ENCODE measurements at regions not wholly inside any gene's neighbourhood (a gene's known extent, or its start where the extent isn't known, plus 50 kb on each side); places are given as distances from the start of the nearest gene placed in this dataset.

- H3K36me3 Mint-ChIP-seq (ENCODE audit: low read depth, unreplicated experiment): no peaks in the 10 kb centered on the region
- no peaks in the 10 kb centered on the region for H3K9me3 Mint-ChIP-seq (ENCODE audit: unreplicated experiment)
- no peak overlapping the region for H3K27ac Mint-ChIP-seq (ENCODE audit: unreplicated experiment)
- H3K27me3 Mint-ChIP-seq (ENCODE audit: unreplicated experiment): no peaks in the 10 kb centered on the region
- no peak for DNase-seq (ENCODE audit: low spot score)
- no peak for TF ChIP-seq CTCF (IDR thresholded peaks at IDR 0.05; ENCODE audit: unreplicated experiment)
- H3K4me1 Mint-ChIP-seq (ENCODE audit: unreplicated experiment): no peaks in the 10 kb centered on the region
- no peak overlapping the region for H3K4me3 Mint-ChIP-seq (ENCODE audit: unreplicated experiment)
Observed at GRCh38 chr18:76113101-76113500, 381.9 kb downstream of the ZNF516 start.

GRCh38 chr18:76102626-76103025, 392.4 kb downstream of the ZNF516 start:
- Mint-ChIP-seq H3K36me3 (ENCODE audit: low read depth, unreplicated experiment) (no peaks in the 10 kb centered on the region), H3K27ac (ENCODE audit: unreplicated experiment) (no peak overlapping the region), H3K27me3 (ENCODE audit: unreplicated experiment) (peaks cover 1% of the 10 kb centered on the region), H3K4me1 (ENCODE audit: unreplicated experiment) (no peaks in the 10 kb centered on the region), H3K4me3 (ENCODE audit: unreplicated experiment) (no peak overlapping the region), H3K9me3 (ENCODE audit: unreplicated experiment) (no peaks in the 10 kb centered on the region)
- DNase-seq (ENCODE audit: low spot score): no peak
- TF ChIP-seq CTCF (IDR thresholded peaks at IDR 0.05; ENCODE audit: unreplicated experiment): no peak

- DNase-seq (ENCODE audit: low spot score): no peak
- Mint-ChIP-seq H3K27me3 (ENCODE audit: unreplicated experiment) (peaks cover 1% of the 10 kb centered on the region), H3K9me3 (ENCODE audit: unreplicated experiment) (no peaks in the 10 kb centered on the region), H3K36me3 (ENCODE audit: low read depth, unreplicated experiment) (no peaks in the 10 kb centered on the region), H3K27ac (ENCODE audit: unreplicated experiment) (no peak overlapping the region), H3K4me3 (ENCODE audit: unreplicated experiment) (no peak overlapping the region), H3K4me1 (ENCODE audit: unreplicated experiment) (no peaks in the 10 kb centered on the region)
- TF ChIP-seq CTCF (IDR thresholded peaks at IDR 0.05; ENCODE audit: unreplicated experiment): no peak
Observed at GRCh38 chr18:76102156-76102555, 392.9 kb downstream of the ZNF516 start.

GRCh38 chr18:76099931-76100457, 395.0 kb downstream of the ZNF516 start:
- Mint-ChIP-seq H3K36me3 (ENCODE audit: low read depth, unreplicated experiment) (no peaks in the 10 kb centered on the region), H3K27ac (ENCODE audit: unreplicated experiment) (no peak overlapping the region), H3K4me3 (ENCODE audit: unreplicated experiment) (no peak overlapping the region), H3K4me1 (ENCODE audit: unreplicated experiment) (no peaks in the 10 kb centered on the region), H3K9me3 (ENCODE audit: unreplicated experiment) (no peaks in the 10 kb centered on the region), H3K27me3 (ENCODE audit: unreplicated experiment) (peaks cover 1% of the 10 kb centered on the region)
- DNase-seq (ENCODE audit: low spot score): no peak
- no peak for TF ChIP-seq CTCF (IDR thresholded peaks at IDR 0.05; ENCODE audit: unreplicated experiment)

- Mint-ChIP-seq H3K27ac (ENCODE audit: unreplicated experiment) (no peak overlapping the region), H3K9me3 (ENCODE audit: unreplicated experiment) (no peaks in the 10 kb centered on the region), H3K36me3 (ENCODE audit: low read depth, unreplicated experiment) (no peaks in the 10 kb centered on the region), H3K27me3 (ENCODE audit: unreplicated experiment) (peaks cover 3% of the 10 kb centered on the region), H3K4me1 (ENCODE audit: unreplicated experiment) (no peaks in the 10 kb centered on the region), H3K4me3 (ENCODE audit: unreplicated experiment) (no peak overlapping the region)
- DNase-seq (ENCODE audit: low spot score): no peak
- TF ChIP-seq CTCF (IDR thresholded peaks at IDR 0.05; ENCODE audit: unreplicated experiment): no peak
Observed at GRCh38 chr18:76098674-76099411, 396.2 kb downstream of the ZNF516 start.

Data from endothelial cell (in vitro differentiated cells).